ENCODE measurements at regions not wholly inside any gene's neighbourhood (a gene's known extent, or its start where the extent isn't known, plus 50 kb on each side); places are given as distances from the start of the nearest gene placed in this dataset.

DNA sequence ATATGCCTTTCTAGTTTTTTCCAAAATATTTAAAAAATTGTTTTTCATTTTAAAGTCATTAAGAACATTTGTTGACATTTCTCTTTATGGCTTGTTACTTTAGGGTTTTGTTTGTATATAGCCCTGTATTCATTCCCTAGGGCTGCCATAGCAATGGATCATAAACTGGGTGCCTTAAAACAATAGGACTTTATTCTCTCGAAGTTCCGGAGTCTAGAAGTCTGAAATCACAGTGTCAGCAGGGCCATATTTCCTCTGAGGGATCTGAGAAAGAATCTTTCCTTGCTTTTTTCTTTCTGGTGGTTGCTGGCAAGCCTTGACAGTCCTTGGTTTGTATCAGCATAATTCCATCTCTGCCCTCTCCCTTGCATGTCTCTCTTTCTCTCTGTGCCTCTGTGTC lies 63.4 kb upstream of the CADPS start:
- Histone ChIP-seq H3K27me3 (ENCODE audit: control insufficient read depth in 1 of 2, insufficient read depth in 2 of 2, low read length in 2 of 2) (no peaks in the 10 kb centered on the region), H3K4me2 (ENCODE audit: low read depth, low read length) (no peak overlapping the region), H2AFZ (ENCODE audit: low read length) (no peak overlapping the region), H3K36me3 (replicated peaks in 1 of 2; ENCODE audit: control insufficient read depth in 1 of 2, insufficient read depth in 2 of 2, low read length in 2 of 2) (no peaks in the 10 kb centered on the region), H3K9me3 (ENCODE audit: low read length) (no peaks in the 10 kb centered on the region), H3K4me3 (replicated peaks in 1 of 3; ENCODE audit: insufficient read depth in 1 of 3, low read depth in 2 of 3, low read length in 3 of 3) (no peak overlapping the region), H3K9ac (ENCODE audit: insufficient read depth, low read depth, low read length) (no peak overlapping the region), H4K20me1 (ENCODE audit: insufficient read depth, low read length) (no peaks in the 10 kb centered on the region), H3K27ac (ENCODE audit: extremely low read length, insufficient read depth, low read length) (no peak overlapping the region), H3K4me1 (ENCODE audit: insufficient read depth, low read length) (peaks cover 6% of the 10 kb centered on the region; the same call in 1 of the 2 replicates), H3K79me2 (ENCODE audit: insufficient read depth, low read length) (no peaks in the 10 kb centered on the region)
- 53% methylated on average over 2 of the region's 2 CpGs for WGBS (ENCODE audit: low lambda C conversion rate)
- in situ Hi-C loops (cut with HindIII; ENCODE audit: extremely low pct_ligation_motif_present, low pct_unique_long_range_greater_than_20kb) = no loop called here
- no TSS peak for BruUV-seq (replicated peaks)
- TF ChIP-seq, protein P1, sequence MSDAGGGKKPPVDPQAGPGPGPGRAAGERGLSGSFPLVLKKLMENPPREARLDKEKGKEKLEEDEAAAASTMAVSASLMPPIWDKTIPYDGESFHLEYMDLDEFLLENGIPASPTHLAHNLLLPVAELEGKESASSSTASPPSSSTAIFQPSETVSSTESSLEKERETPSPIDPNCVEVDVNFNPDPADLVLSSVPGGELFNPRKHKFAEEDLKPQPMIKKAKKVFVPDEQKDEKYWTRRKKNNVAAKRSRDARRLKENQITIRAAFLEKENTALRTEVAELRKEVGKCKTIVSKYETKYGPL (CRISPR knock-in tag; IDR thresholded peaks at IDR 0.05) = no peak
- no peak for TF ChIP-seq MED8 (CRISPR knock-in tag; IDR thresholded peaks at IDR 0.05; ENCODE audit: insufficient replicate concordance)
- TF ChIP-seq ZNF460 (CRISPR knock-in tag; IDR thresholded peaks at IDR 0.05; ENCODE audit: borderline replicate concordance) = no peak
- no peak for TF ChIP-seq ZNF430 (CRISPR knock-in tag; IDR thresholded peaks at IDR 0.05)
- no peak for TF ChIP-seq KAT7 (CRISPR knock-in tag; IDR thresholded peaks at IDR 0.05; ENCODE audit: borderline replicate concordance)
- TF ChIP-seq, protein P2, sequence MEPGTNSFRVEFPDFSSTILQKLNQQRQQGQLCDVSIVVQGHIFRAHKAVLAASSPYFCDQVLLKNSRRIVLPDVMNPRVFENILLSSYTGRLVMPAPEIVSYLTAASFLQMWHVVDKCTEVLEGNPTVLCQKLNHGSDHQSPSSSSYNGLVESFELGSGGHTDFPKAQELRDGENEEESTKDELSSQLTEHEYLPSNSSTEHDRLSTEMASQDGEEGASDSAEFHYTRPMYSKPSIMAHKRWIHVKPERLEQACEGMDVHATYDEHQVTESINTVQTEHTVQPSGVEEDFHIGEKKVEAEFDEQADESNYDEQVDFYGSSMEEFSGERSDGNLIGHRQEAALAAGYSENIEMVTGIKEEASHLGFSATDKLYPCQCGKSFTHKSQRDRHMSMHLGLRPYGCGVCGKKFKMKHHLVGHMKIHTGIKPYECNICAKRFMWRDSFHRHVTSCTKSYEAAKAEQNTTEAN (CRISPR knock-in tag; conservative IDR thresholded peaks at IDR 0.05) = no peak
- no peak for TF ChIP-seq SALL1 (CRISPR knock-in tag; IDR thresholded peaks at IDR 0.05)
- no peak for TF ChIP-seq RBM22 (optimal IDR thresholded peaks at IDR 0.05; ENCODE audit: low read length)
- TF ChIP-seq NFRKB (IDR thresholded peaks at IDR 0.05) = no peak
- TF ChIP-seq ZNF121 (CRISPR knock-in tag; IDR thresholded peaks at IDR 0.05) = no peak
- no peak for TF ChIP-seq ZNF562 (CRISPR knock-in tag; IDR thresholded peaks at IDR 0.05; ENCODE audit: borderline replicate concordance)
- TF ChIP-seq, protein P3, sequence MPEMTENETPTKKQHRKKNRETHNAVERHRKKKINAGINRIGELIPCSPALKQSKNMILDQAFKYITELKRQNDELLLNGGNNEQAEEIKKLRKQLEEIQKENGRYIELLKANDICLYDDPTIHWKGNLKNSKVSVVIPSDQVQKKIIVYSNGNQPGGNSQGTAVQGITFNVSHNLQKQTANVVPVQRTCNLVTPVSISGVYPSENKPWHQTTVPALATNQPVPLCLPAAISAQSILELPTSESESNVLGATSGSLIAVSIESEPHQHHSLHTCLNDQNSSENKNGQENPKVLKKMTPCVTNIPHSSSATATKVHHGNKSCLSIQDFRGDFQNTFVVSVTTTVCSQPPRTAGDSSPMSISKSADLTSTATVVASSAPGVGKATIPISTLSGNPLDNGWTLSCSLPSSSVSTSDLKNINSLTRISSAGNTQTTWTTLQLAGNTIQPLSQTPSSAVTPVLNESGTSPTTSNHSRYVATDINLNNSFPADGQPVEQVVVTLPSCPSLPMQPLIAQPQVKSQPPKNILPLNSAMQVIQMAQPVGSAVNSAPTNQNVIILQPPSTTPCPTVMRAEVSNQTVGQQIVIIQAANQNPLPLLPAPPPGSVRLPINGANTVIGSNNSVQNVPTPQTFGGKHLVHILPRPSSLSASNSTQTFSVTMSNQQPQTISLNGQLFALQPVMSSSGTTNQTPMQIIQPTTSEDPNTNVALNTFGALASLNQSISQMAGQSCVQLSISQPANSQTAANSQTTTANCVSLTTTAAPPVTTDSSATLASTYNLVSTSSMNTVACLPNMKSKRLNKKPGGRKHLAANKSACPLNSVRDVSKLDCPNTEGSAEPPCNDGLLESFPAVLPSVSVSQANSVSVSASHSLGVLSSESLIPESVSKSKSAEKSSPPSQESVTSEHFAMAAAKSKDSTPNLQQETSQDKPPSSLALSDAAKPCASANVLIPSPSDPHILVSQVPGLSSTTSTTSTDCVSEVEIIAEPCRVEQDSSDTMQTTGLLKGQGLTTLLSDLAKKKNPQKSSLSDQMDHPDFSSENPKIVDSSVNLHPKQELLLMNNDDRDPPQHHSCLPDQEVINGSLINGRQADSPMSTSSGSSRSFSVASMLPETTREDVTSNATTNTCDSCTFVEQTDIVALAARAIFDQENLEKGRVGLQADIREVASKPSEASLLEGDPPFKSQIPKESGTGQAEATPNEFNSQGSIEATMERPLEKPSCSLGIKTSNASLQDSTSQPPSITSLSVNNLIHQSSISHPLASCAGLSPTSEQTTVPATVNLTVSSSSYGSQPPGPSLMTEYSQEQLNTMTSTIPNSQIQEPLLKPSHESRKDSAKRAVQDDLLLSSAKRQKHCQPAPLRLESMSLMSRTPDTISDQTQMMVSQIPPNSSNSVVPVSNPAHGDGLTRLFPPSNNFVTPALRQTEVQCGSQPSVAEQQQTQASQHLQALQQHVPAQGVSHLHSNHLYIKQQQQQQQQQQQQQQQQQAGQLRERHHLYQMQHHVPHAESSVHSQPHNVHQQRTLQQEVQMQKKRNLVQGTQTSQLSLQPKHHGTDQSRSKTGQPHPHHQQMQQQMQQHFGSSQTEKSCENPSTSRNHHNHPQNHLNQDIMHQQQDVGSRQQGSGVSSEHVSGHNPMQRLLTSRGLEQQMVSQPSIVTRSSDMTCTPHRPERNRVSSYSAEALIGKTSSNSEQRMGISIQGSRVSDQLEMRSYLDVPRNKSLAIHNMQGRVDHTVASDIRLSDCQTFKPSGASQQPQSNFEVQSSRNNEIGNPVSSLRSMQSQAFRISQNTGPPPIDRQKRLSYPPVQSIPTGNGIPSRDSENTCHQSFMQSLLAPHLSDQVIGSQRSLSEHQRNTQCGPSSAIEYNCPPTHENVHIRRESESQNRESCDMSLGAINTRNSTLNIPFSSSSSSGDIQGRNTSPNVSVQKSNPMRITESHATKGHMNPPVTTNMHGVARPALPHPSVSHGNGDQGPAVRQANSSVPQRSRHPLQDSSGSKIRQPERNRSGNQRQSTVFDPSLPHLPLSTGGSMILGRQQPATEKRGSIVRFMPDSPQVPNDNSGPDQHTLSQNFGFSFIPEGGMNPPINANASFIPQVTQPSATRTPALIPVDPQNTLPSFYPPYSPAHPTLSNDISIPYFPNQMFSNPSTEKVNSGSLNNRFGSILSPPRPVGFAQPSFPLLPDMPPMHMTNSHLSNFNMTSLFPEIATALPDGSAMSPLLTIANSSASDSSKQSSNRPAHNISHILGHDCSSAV (CRISPR knock-in tag; IDR thresholded peaks at IDR 0.05; ENCODE audit: borderline replicate concordance) = no peak
- intact Hi-C loops (cut with micrococcal nuclease; ENCODE audit: unreplicated experiment) = no loop called here
- FAIRE-seq = no peak
- no peak for DNase-seq (ENCODE audit: low spot score)
- ChIA-PET CTCF (ENCODE audit: low intra/inter-chr PET ratio, low total read pairs) (no interaction called here), POLR2A (no interaction called here)
- no peak for ATAC-seq
